Prostate gland (tissue), 2 donors: ENCODE measurements at regions not wholly inside any gene's neighbourhood (a gene's known extent, or its start where the extent isn't known, plus 50 kb on each side); places are given as distances from the start of the nearest gene placed in this dataset.

Source experiments
- CTCF ChIP-seq, 4 experiments: fragments of 200-600 bp in 2 of 4; fragments of 450-650 bp in 2 of 4; sonication (generic) in 2 of 4; IDR thresholded peaks; 1 replicate in 3 of 4; 2 replicates in 1 of 4; pipeline ENCODE4 v1.5.1; 2016 to 2019; ENCODE audit warnings: antibody characterized with exemption in 4 of 4, mild to moderate bottlenecking in 2 of 4, moderate library complexity in 2 of 4
- POLR2A ChIP-seq: fragments of 450-650 bp; IDR thresholded peaks from one replicate; pipeline ENCODE4 v1.6.1; 2016; ENCODE audit warnings: antibody characterized with exemption, mild to moderate bottlenecking
- POLR2AphosphoS5 ChIP-seq: sonication (generic); formaldehyde crosslinking; IDR thresholded peaks from one replicate; pipeline ENCODE4 v1.6.1; 2017; ENCODE audit warnings: antibody characterized with exemption

- TF ChIP-seq CTCF (IDR thresholded peaks at IDR 0.05) (no peak), POLR2A (no peak), POLR2AphosphoS5 (no peak)
These were observed 150.9 kb downstream of the MAFB start for GRCh38 chr20:40538131-40538530.
